Gastroesophageal sphincter (tissue), 3 donors: ENCODE measurements at regions not wholly inside any gene's neighbourhood (a gene's known extent, or its start where the extent isn't known, plus 50 kb on each side); places are given as distances from the start of the nearest gene placed in this dataset.

Experiments
- EP300 ChIP-seq: sonication (generic); formaldehyde crosslinking; IDR thresholded peaks from one replicate; pipeline ENCODE4 v1.6.1; 2017; ENCODE audit warnings: antibody characterized with exemption, mild to moderate bottlenecking
- POLR2A ChIP-seq, 2 donors: fragments of 450-650 bp; IDR thresholded peaks; one replicate each; pipeline ENCODE4 v1.6.1; 2017; ENCODE audit warnings: antibody characterized with exemption in 2 of 2, mild to moderate bottlenecking in 2 of 2, moderate library complexity in 1 of 2
- POLR2AphosphoS5 ChIP-seq: sonication (generic); formaldehyde crosslinking; IDR thresholded peaks from one replicate; pipeline ENCODE4 v1.6.1; 2017; ENCODE audit warnings: antibody characterized with exemption
- TF ChIP-seq, protein P1 (sequence below), 4 experiments: fragments of 200-600 bp in 2 of 4; fragments of 450-650 bp in 2 of 4; sonication (generic) in 1 of 4; IDR thresholded peaks; one replicate each; pipeline ENCODE4 v1.5.1; 2017 to 2019; ENCODE audit warnings: antibody characterized with exemption in 4 of 4, mild to moderate bottlenecking in 2 of 4, moderate library complexity in 2 of 4

- TF ChIP-seq, protein P1, sequence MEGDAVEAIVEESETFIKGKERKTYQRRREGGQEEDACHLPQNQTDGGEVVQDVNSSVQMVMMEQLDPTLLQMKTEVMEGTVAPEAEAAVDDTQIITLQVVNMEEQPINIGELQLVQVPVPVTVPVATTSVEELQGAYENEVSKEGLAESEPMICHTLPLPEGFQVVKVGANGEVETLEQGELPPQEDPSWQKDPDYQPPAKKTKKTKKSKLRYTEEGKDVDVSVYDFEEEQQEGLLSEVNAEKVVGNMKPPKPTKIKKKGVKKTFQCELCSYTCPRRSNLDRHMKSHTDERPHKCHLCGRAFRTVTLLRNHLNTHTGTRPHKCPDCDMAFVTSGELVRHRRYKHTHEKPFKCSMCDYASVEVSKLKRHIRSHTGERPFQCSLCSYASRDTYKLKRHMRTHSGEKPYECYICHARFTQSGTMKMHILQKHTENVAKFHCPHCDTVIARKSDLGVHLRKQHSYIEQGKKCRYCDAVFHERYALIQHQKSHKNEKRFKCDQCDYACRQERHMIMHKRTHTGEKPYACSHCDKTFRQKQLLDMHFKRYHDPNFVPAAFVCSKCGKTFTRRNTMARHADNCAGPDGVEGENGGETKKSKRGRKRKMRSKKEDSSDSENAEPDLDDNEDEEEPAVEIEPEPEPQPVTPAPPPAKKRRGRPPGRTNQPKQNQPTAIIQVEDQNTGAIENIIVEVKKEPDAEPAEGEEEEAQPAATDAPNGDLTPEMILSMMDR (IDR thresholded peaks at IDR 0.05): no peak
- TF ChIP-seq POLR2A (IDR thresholded peaks at IDR 0.05) (no peak), POLR2AphosphoS5 (no peak), EP300 (no peak)
Measured at GRCh38 chr1:5379176-5379759, 613.0 kb downstream of the NPHP4 start.
